NCI-H1694 (cell line): ENCODE measurements at regions not wholly inside any gene's neighbourhood (a gene's known extent, or its start where the extent isn't known, plus 50 kb on each side); places are given as distances from the start of the nearest gene placed in this dataset.
"Not testable (repeated sequence)": the region's sequence is repeated elsewhere in the genome, so short reads cannot be mapped to it uniquely, and the experiment has no call there.

Source experiments
- DNase-seq: peaks from one replicate; lab custom pipeline; 2025; lab: John Stamatoyannopoulos, UW

DNA sequence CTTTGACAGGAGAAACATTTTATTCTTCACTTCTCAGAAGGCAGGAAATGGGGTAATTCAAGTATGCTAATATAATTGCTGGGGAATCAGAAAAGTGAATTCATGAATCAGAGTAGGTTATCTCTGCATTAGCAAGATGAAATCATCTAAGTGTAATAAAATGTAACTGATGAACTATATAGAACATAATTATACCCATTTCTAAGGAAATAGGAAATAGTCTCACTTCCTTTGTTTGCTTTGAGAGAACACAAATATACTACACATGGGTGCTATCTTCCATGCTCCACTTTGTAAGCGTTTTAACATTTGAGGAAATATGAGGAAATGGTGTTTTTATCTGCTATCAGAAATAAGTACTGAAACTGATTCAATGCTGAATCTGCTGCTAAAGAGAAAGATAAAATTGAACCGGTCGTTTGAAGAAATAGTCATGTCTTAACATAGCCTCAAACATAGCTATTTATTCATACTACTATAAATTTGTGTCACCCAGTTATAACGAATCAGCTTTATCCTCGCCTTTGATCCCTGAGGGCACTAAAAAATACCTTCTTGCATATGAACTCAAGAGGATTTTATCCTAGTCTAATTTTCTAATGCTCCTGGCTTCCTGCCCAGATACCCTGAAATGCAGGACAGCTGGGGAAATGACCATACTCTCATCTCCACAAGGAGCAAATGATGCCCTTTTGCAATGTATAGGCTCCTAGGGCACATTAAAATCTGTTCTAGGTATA is 696.0 kb downstream of the C12orf50 start:
- no peak for DNase-seq

DNA sequence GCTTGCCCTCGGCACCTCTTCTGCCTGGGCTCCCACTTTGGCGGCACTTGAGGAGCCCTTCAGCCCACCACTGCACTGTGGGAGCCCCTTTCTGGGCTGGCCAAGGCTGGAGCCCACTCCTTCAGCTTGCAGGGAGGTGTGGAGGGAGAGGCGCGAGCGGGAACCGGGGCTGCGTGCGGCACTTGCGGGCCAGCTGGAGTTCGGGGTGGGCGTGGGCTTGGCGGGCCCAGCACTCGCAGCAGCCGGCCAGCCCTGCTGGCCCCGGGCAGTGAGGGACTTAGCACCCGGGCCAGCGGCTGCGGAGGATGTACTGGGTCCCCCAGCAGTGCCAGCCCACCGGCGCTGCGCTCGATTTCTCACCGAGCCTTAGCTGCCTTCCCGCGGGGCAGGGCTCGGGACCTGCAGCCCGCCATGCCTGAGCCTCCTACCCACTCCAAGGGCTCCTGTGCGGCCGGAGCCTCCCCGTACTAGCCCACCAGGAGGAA is 699.1 kb downstream of the C12orf50 start:
- not testable (repeated sequence) for DNase-seq

DNA sequence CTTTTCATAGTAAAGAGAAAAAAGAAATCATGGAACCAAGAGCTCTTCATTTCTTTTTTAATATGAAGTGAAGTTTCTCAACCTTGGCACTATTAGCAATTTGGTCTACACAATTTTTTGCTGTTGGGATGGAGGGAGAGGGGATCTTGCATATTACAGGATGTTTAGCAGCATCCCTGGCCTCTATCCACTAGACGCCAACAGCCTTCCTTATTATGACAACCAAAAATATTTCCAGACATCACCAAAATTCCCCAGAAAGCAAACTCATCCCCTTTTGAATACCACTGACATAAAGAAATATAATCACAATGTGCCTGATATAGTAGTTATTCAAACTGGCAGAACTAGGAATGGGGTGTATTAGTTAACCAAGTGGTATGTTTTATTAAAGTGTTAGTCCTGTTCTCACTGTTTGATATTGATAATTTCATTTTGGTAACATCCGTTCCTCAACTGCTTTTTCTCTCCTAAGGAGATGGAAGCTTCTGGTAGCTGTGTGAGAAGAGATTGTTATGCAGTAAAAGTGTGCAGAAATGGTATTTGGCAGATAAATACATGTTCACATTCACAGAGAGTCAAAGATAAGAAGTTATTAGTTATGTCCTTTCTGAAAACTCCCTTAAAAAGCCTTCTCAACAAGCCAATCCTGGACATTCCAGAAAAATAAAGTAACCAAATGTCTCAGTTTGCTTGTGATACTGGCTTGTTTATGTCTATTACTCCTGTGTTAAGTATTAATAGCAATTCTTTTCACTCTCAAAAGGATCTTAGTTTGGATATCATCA is 699.9 kb downstream of the C12orf50 start:
- no peak for DNase-seq

DNA sequence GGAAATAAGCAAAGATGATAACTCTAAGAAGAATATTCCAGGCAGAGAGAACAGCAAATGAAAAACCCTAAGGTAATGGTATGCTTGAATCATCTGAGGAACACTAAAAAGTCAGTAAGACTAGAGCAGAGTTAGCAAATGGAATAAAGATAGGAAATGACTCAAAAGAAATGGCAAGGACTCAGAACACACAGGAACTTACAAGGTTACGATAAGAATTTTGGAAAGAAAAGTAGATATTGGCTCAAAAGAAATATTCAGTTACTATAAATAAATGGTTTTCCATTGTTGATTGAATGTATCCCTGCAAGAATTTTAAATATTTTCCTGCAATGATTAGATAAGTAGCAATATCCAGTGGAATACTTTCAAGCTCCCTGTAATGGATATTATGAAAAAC is 705.8 kb downstream of the C12orf50 start:
- no peak for DNase-seq

DNA sequence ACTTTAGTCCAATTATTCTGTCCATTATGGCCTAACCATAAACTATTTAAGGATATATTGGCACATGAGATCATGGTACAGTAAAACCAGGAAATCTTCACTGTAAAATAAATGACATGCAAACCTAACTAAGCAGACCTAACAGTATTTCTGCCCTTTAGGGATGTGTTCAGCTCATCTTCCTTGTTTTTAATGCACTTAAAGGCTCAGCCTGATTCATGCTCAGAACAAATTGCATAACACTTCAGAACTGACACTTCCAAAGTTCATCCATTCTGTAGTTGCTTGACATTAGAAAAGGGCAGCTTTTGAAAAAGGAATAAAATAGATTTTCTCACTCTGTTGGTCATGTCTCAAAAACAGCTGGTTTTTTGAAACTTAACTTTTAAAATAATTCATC is 708.5 kb downstream of the C12orf50 start:
- no peak for DNase-seq

DNA sequence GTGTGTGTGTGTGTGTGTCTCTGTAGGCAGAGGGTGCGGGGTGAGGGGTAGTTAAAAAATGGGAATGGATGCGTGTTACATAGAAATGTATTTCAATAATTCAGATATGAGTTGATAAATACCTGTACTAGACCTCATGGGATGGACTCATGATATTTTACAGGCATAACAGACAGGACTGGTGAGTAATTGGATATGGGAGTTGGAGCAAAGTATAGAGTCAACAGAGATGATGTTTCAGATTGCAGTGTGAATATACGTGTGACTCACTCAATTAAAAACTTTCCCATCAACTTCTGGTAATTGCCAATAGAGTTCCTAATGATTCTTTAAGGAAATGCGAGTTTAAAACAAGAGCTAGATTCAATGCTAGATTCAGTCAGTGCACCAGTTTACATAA is 711.9 kb downstream of the C12orf50 start:
- no peak for DNase-seq

DNA sequence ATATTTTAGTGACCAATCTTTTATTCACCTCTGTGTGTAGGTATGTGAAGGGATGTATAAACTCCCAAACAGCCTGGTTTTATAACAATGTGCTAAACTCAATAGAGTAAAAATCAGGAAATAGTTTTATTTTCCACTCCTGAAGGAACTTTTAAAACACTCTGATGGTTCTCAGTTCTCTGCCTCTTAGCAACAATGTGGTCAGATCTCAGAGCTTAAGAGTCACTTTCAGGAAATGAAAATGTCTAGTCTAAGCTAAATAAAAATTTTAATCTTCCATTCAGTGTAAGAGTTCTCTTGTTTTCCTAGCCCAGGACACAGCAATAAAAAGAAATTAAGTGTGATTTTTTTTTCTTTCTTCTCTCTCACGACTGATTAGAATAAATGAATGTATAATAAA is 718.0 kb downstream of the C12orf50 start:
- DNase-seq, result no peak

DNA sequence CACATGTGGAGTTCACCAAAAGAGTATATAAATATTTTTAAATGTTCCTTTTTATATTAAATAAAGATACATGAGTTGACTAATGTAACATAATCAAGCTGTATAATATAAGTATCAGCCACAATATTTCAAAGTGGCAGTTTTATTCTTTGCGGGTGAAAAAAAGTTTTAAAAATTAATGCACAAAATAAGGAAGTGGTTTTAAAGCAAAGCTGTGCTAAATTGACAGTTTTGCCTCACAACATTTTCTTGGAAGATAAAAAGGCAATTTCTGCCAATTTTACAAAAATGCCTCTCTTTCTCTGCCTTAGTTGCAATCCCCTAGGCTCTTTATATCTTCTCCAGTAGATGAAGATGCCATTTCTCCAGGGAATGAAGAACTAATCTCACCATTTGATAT is 719.1 kb downstream of the C12orf50 start:
- DNase-seq, result no peak

DNA sequence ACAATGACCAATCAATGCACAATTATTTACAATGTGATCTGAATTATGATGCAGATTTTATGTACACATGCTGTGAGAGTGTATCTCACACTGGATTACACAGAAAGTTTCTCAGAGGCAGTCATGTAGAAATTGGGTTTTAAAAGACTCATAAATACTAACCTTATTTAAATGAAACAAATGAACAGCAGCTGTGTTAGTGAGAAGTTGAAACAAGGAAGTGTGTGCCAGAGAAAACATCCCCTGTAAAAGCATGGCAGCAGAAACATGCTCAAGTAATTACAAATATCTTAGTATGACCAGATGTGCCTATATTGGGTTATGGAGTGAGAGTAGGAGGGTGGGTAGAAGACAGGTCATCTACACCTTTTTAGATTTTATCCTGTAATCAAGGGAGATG is 723.7 kb downstream of the C12orf50 start:
- no peak for DNase-seq

DNA sequence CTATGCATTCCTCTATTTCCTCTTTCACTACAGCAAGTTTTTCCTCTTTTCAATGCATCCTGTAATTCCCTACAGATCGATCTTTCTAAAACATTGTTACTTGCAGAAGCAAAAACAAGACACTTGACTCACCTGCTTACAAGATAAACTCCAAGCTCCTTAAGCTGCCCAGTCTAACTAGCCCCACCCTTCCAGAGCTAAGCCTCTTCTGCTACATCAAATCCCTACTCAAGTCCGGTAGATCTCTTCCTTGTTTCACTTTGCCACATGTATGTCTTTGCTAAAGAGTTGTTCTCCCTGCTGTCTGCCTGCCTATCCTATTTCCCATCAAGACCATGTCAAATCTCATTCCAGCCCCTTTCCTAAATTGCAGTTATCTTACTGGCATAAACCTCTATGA is 724.8 kb downstream of the C12orf50 start:
- DNase-seq, result no peak

DNA sequence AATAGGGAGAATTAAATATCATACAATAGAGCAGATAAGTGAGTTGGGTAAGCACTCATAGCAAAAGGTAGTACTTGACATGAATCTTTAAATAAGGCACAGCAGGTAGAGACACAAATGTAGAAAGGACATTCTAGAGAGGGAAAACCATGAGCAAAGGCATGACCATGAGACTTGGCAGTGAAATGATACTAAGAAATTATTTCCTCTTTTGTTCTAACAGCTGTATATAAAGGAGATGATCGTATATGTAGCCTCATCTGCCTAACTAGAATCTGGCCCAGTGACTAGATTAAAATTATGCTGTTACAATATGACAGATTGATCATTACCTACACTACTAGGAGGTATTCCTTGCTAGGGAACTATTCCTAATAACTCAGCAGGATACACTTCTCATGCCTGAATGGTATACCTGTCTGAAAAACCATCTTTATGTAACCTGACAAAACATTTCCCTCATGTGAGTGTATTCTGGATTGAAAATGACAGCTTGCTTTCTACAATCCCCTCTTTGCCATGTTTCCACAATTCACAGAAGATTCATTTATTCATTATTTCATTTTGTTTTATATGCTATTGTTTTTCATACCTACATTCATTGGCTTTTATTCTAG is 725.7 kb downstream of the C12orf50 start:
- no peak for DNase-seq

DNA sequence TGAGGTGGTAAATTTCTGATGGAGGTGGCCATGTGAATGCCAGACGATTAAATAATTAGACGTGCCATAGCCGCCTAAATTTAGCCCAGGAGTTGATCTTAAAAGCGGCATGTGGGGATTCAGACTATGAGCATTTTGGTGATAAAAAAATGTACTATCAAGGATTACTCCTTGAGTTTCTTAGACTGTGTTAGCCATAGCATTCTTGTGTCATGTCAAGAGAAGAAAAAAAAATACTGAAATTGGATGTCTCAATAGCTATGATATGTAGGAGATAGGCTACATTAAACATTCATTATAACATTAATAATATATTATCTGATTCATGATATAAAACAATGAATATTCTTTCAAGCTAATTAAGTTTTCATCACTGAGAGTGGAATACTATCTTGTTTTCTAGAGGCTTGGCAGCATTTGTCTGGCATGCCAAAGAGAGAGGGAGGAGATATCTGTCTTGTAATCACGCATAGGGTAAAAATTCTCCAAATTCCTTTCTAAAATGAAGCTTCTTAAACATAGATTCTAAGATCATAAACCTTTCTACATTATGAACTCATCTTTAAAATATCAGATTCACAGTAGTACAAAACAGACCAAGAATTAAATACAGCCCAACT is 727.0 kb downstream of the C12orf50 start:
- DNase-seq, result no peak

DNA sequence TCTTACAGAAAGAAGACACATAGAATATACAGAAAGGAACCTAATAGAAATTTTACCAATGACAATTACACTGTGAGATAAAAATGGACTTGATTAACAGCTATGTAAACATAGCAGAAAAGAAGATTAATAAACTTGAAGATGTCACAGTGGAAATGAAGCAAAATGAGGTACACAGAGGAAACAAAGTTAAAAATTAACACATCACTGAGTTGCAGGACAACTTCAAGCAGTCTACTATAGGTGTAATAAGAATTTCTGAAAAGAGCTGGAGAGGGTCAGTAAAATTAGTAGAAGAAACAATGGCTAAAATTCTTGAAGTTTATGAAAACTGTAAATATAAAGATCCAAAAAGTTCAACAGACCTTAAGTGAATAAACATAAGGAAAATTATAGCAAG is 738.7 kb downstream of the C12orf50 start:
- no peak for DNase-seq

DNA sequence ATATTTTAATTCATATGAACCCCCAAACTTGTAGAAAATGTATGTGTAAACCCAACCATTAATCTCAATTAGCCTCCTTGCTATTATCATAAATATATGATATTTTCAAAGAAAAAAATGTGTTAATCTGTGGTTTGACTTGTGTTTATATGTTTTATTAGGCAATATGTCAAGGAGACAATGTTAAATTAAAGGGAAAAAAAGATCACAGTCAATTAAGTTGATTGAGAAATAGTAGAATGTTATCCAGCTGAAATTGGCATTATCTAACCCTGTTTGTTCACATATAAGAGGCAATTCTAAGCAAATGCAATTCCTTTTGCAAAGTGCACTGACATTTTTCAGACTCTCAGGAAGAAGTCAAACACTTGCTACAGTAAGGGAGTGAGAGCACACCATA is 745.3 kb downstream of the C12orf50 start:
- DNase-seq, result no peak

DNA sequence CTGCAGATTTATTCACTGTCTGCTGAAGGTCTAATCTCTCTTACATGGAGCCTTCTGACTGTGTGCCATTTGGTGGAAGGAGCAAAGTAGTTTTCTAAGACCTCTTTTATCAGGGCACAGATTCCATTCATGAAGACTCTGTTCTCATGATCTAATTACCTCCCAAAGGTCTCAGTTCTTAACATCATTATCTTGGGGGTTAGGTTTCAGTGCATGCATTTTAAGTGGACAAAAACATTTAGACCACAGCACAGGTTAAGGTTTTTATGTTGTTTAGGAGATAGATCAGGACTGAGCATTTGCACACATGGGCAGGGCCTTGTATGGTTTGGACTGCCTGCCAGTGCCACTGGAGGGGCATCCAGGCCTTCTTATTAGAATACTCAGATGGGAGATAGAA is 746.1 kb downstream of the C12orf50 start:
- DNase-seq, result no peak

DNA sequence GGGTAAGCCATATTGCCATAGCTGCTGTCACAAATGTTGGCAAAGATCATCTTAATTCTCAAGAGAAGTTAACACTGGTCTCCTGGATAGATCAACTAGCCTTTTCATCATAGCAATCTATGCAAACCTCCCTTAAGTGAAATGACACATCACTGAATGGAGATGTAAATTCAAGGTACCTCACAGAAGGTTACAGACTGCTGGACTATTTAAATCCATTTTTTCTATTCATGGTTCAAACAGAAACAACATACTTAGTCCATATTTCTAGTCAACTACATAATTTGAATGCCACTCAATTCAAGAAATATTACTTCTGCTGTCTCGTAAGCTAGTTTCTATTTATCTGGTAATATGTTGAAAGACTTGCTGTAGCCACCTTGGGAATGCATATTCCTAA is 748.3 kb downstream of the C12orf50 start:
- DNase-seq, result no peak

DNA sequence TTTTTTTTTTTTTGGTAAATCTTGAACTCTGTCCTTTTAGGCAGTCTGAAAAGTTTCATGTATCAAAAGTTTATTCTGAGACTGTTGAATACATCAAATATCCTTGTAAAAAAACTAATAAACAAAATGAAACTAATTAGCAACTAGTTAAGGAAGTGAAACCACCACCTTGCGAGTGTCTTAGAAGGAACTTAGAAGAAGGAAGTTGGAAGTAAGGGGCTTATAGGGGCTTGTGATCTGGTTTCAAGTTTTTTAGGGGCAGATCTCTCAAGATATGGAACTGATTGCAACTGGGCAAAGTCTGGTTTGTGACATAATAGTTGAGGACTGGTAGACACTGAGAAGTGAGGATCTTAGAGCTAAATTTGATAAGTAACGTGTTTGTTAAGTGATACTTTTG is 748.8 kb downstream of the C12orf50 start:
- DNase-seq, result no peak

DNA sequence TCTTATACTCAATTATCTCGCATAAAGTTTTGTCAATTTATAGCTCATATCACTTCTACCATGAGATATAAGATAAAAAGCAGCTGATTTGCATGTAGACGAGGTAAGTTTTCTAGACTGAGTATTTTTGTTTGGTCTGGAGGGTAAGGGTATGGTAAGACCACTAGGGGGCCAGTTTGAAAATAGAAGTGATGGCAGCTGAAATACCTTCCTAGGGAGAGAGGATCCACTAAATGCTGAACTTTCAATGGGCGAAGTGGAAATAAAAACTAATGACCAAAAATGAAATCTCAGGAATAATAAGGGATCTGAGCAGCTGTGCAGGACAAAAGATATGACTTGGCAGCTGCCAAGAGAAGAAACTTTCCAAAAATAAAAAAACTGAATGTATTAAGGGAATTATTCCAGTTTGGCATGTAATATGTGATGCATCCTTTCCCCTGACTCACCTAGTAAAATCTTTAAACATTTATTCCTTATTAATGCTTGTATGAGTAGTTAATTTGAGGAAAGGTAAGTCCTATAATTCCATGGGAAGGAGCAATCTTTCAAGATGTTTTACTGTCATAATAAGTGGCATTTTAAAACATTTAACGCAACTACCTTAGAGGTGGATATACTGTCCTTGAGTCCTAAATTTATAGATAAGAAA is 754.5 kb downstream of the C12orf50 start:
- DNase-seq, result no peak

DNA sequence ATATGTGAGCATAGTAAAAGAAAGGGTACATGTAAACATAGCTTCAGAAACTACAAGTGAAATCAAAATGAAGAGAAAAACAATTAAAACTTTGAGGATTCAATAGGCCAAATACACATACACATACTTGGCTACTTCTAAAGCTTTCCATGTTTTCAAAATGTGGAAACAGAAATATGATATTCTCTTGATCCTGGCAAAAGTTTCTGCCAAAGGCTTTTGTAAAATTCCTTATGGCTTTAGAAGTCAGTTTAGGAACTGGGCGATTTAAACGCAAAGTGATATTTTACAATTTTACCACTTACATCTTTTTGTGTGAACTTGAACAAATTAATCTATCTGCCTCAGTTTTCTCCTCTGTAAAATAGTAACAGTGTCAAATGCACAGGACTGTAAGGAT is 756.4 kb downstream of the C12orf50 start:
- no peak for DNase-seq

DNA sequence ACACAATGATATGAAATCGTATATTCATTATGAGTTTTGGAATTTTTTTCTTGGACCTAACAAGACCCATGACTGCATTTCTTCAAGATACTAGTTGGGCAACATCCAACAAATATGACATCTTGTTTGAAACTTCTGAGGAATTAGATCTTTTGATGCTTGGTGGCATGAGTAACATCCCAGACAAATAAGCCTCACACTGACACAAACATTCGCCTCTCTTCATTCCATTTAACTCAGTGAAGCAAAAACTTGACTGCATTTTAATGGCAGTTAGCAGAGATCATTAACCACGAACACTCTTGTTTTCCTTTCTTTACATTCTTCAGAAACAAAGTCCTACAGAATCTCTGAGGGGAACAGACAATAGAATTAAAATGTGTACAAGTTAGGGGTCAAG is 758.3 kb downstream of the C12orf50 start:
- no peak for DNase-seq

DNA sequence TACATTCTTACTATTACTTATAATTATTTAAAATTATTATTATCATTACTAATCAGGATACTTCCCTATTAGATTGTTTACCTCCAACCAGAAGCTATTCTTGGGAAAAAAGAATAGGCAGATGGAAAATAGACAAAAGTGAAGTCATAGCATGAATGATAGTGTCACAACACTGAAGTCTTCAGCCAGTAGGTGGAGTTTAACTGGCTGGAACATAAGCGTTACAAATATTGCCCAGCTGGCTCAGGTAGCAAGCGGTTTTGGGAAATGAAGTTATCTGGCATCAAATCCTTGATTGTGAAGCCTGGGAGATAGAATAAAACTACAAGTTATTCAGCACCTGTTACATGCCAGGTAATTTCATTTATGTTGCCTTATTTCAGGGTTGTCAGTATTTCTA is 762.9 kb downstream of the C12orf50 start:
- DNase-seq, result no peak

DNA sequence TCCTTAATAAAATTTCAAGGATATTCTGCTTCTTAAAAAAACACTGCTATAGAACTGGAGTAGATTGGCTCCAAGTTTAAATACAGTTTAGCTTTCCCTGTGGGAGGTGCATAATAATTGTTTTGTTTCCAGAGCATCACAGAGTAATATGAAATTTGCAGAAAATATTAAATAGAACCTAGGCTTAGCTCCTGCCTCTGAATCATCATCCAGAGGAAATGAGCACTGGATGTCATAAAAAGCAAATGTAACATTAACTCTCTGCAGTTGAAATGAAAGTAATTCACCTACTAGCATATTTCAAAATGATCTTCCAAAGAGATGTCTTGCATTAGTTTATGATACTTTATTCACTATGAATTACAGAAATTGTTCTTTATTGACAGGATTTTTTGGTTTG is 769.8 kb downstream of the C12orf50 start:
- no peak for DNase-seq
